ENCODE measurements at regions not wholly inside any gene's neighbourhood (a gene's known extent, or its start where the extent isn't known, plus 50 kb on each side); places are given as distances from the start of the nearest gene placed in this dataset.

GRCh38 chr11:19510468-19510867 is 202.2 kb upstream of the NAV2 start:
- intact Hi-C loops (cut with micrococcal nuclease) (no loop called here), in situ Hi-C loops (cut with MboI) (no loop called here)
- H3K79me2 ChIP-seq (ENCODE audit: control insufficient read depth, insufficient read depth, low read length): no peaks in the 10 kb centered on the region
- POLR2A ChIA-PET: no interaction called here
- no peaks in the 10 kb centered on the region for H3K36me3 ChIP-seq (ENCODE audit: control insufficient read depth, insufficient read depth, low read length)
- H3K4me3 ChIP-seq: no peak overlapping the region
- H3K27ac ChIP-seq (ENCODE audit: extremely low read depth, low read depth, low read length): no peak overlapping the region
- no TSS peak for BruUV-seq (replicated peaks)
- no peak overlapping the region for H3K9ac ChIP-seq (ENCODE audit: insufficient read depth in 1 of 2, low read depth in 2 of 2, low read length in 2 of 2)
- CTCF ChIA-PET (ENCODE audit: low intra/inter-chr PET ratio): no interaction called here
- FAIRE-seq: no peak
- DNase-seq (ENCODE audit: extremely low read depth in 1 of 4, low spot score in 3 of 4): no peak
- no peak overlapping the region for H3K4me2 ChIP-seq (ENCODE audit: insufficient read depth, low read length)
- H3K4me1 ChIP-seq (replicated peaks in 1 of 2; ENCODE audit: control insufficient read depth in 2 of 2, insufficient read depth in 2 of 2, low read length in 2 of 2): no peaks in the 10 kb centered on the region
- no peaks in the 10 kb centered on the region for H3K9me3 ChIP-seq (replicated peaks; ENCODE audit: control insufficient read depth, insufficient read depth, low read depth, low read length)
- ATAC-seq: no peak
- WGBS (ENCODE audit: insufficient coverage, low coverage, missing lambda C conversion rate): 0% methylated on average over 8 of the region's 8 CpGs
- H2AFZ ChIP-seq (ENCODE audit: low read depth, low read length): no peak overlapping the region
- no peaks in the 10 kb centered on the region for H3K9me1 ChIP-seq (ENCODE audit: control insufficient read depth, insufficient read depth, low read length)
- TF ChIP-seq KDM4B (IDR thresholded peaks at IDR 0.05; ENCODE audit: borderline replicate concordance in 2 of 2, low read depth in 1 of 2) (no peak), SRSF9 (IDR thresholded peaks at IDR 0.05; ENCODE audit: borderline replicate concordance, low read depth, low read length) (no peak), ZNF449 (CRISPR knock-in tag; IDR thresholded peaks at IDR 0.05) (no peak), FOXJ3 (CRISPR knock-in tag; IDR thresholded peaks at IDR 0.05) (no peak), TAL1 (IDR thresholded peaks at IDR 0.05) (no peak), ZNF511 (CRISPR knock-in tag; IDR thresholded peaks at IDR 0.05) (no peak), ZNF507 (tag; conservative IDR thresholded peaks at IDR 0.05) (no peak), PTBP1 (IDR thresholded peaks at IDR 0.05; ENCODE audit: low read depth, low read length) (no peak), ZNF24 (IDR thresholded peaks at IDR 0.05) (no peak), KLF13 (tag; IDR thresholded peaks at IDR 0.05; ENCODE audit: borderline replicate concordance, low read depth) (no peak)
- peaks cover 0 to 15% of the 10 kb centered on the region in 2 experiments; a peak in 2 of 5 replicates for H3K27me3 ChIP-seq (ENCODE audit: control insufficient read depth in 2 of 2, insufficient read depth in 2 of 2, low read length in 2 of 2)
- H4K20me1 ChIP-seq (replicated peaks; ENCODE audit: control insufficient read depth, insufficient read depth, low read length): no peaks in the 10 kb centered on the region
